Heart left ventricle (tissue), 13 donors: ENCODE measurements at regions not wholly inside any gene's neighbourhood (a gene's known extent, or its start where the extent isn't known, plus 50 kb on each side); places are given as distances from the start of the nearest gene placed in this dataset.

Source experiments
- POLR2A ChIP-seq, 2 donors: fragments of 450-650 bp; IDR thresholded peaks; one replicate each; pipeline ENCODE4 v1.6.1; 2017; ENCODE audit warnings: antibody characterized with exemption in 2 of 2, mild to moderate bottlenecking in 2 of 2, moderate library complexity in 2 of 2
- TF ChIP-seq, protein P1 (sequence below), 12 donors: fragments of 200-600 bp; sonication (generic) in 4 of 12; IDR thresholded peaks; one replicate each; pipeline versions ENCODE4 v1.5.0 to v1.8.0; 2018 to 2022; ENCODE audit warnings: antibody characterized with exemption in 12 of 12, mild to moderate bottlenecking in 5 of 12
- donor health status: ischemic (EF 13 %, LVEDD 7.1; RV severe dilation, severe dysfunction).
- donor health status: DM: no; HTN: yes; CAD: no.
- donor health status: DM: no; HTN: no; CAD: no.
- donor health status: ischemic (EF 25% LVEDD 6.9; RV normal size, moderate dysfunction).
- donor health status: ischemic (EF 25% LVEDD 5.7; RV mildly dilated, moderate dysfunction).
- donor health status: ischemic (EF 35%, LVEDD 5.7; RV mildly dilated, moderate dysfunction).
- donor health status: nonischemic (EF 11% LVEDD 7.7; RV severe dilation, severe dysfunction).
- donor health status: DM: yes; HTN: yes; CAD: no.
- donor health status: PGD.
- donor health status: ischemic (EF 29% LVEDD 5.4; RV normal size, mild dysfunction).
- donor health status: nonischemic (EF 23%, LVEDD 6.1; RV moderate dilation, normal function).

DNA sequence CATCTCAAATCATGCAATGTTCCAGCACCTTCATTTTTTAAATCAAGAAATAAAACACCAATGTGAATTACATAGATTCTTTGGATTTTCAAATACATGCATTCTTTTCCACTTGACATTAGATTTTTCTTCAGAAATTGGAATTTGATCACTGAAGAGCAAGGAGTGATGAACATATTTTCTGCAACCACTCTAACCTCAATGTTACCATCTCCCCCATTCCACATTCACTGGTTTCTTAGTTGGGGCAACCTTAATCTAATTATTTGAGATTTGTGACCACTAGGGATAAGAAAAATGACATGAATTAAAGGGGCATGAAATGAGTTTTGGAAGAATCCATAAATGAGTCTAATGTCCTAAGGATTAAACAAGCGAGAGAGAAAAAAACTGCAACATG, 168.7 kb upstream of the NR5A2 start:
- TF ChIP-seq, protein P1, sequence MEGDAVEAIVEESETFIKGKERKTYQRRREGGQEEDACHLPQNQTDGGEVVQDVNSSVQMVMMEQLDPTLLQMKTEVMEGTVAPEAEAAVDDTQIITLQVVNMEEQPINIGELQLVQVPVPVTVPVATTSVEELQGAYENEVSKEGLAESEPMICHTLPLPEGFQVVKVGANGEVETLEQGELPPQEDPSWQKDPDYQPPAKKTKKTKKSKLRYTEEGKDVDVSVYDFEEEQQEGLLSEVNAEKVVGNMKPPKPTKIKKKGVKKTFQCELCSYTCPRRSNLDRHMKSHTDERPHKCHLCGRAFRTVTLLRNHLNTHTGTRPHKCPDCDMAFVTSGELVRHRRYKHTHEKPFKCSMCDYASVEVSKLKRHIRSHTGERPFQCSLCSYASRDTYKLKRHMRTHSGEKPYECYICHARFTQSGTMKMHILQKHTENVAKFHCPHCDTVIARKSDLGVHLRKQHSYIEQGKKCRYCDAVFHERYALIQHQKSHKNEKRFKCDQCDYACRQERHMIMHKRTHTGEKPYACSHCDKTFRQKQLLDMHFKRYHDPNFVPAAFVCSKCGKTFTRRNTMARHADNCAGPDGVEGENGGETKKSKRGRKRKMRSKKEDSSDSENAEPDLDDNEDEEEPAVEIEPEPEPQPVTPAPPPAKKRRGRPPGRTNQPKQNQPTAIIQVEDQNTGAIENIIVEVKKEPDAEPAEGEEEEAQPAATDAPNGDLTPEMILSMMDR (IDR thresholded peaks at IDR 0.05): no peak
- TF ChIP-seq POLR2A (IDR thresholded peaks at IDR 0.05): no peak
